ENCODE measurements at regions not wholly inside any gene's neighbourhood (a gene's known extent, or its start where the extent isn't known, plus 50 kb on each side); places are given as distances from the start of the nearest gene placed in this dataset.

DNA sequence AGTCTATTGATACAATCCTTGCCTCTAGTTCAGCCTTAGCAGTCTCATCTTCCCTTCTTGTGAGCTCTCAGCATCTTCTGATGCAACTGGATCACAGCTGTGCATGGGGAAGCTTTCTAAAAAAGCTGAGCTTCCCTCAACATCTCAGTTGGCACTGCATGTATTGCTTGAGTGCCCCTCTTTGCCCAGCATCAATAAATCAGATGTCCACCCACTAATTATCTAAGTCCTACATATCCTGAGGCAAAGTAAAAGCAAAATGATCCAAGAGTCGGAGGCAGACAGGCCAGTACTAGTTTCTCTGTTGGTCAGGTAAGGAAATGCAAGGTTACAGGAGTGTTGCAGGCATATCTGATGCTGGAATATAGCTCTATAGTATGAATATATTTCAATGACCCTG lies 334.5 kb upstream of the NCAM1 start:
- no peak for DNase-seq

- no peak for DNase-seq
Observed at GRCh38 chr11:112627588-112628045, 333.6 kb upstream of the NCAM1 start.

- no peak for DNase-seq
Observed at GRCh38 chr11:112628676-112629075, 332.5 kb upstream of the NCAM1 start.

GRCh38 chr11:112630496-112630895 lies 330.7 kb upstream of the NCAM1 start:
- DNase-seq = no peak

DNA sequence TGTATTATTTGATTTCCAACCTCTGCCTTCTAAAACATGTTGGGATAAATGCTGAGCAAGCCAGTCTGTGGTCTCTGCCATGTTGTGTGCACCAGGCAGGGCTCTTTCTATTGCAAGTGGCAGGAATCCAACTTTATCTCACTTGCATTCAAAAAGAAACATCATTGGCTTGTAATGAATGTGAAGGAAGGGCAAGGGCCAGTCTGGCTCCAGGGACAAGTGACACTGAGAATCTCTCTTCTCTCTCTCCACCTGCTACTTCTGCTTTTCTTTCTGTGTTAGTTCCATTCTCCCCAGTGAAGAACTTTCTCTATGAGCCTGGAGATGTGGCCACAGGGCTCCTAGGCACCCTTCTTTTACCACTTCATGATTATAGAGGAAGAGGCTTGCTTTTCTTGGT lies 329.9 kb upstream of the NCAM1 start:
- DNase-seq = no peak

- no peak for DNase-seq
Observed at GRCh38 chr11:112632866-112633505, 328.2 kb upstream of the NCAM1 start.

DNA sequence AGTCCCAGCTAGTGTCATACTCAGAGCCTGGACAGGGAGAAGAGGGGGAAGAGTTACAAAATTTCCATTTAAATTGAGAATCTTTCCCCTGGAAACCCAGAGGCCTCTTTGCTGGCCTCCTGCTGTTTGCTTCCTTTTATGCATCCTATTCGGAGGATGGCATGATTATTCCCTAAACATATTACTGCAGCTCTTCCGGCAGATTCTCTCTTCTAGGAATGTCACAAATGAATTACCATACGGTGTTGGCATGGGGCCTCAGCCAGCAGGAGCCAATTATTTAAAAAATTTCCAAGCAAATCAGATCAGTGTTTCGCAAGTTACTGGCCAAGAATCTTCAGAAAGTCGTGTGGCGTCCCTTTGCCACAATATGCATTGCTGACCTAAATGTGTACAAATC lies 326.7 kb upstream of the NCAM1 start:
- no peak for DNase-seq

GRCh38 chr11:112634995-112635737 lies 326.1 kb upstream of the NCAM1 start:
- DNase-seq = no peak

DNA sequence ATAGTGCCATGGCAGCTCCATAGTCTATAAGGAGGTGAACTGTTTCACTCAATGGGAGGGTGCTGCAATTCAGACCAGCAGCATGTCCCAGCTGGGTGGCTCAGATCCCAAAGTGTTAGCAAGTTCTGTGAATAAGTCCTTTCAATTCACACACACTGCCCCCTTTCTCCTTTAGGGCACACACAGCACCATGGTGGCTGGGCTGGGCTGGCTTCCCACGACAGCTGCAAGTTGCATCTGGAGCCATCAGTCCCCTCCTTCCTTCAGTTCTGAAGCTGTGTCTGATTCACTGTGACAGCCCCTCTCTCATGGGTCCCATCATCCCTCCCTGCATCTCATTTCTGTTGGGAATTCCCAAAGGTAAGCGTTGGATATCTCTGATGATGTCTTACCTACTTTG lies 324.1 kb upstream of the NCAM1 start:
- DNase-seq = no peak

GRCh38 chr11:112637876-112638275 lies 323.3 kb upstream of the NCAM1 start:
- DNase-seq = no peak

DNA sequence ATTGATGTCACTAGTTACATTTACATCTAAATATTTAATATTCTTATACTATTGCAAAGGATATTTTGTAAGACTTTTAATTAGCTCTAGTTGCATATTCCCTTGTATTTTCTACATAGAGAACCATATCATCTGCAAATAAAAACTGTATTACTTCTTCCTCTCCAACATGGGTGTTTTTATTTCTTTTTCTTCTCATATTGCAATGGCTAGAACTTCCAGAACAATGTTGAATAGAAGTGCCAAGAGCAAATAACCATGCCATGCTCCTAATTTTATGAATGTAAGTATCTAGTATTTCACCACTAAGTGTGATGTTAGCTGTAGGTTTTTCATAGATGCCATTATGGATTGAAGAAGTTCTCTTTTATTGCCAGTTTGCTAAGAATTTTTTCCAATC lies 321.8 kb upstream of the NCAM1 start:
- no peak for DNase-seq

- no peak for DNase-seq
Observed at GRCh38 chr11:112643416-112643815, 317.8 kb upstream of the NCAM1 start.

GRCh38 chr11:112644410-112645131 lies 316.6 kb upstream of the NCAM1 start:
- no peak for DNase-seq

- DNase-seq = no peak
Observed at GRCh38 chr11:112649856-112650255, 311.4 kb upstream of the NCAM1 start.

GRCh38 chr11:112650527-112650926 lies 310.7 kb upstream of the NCAM1 start:
- no peak for DNase-seq

DNA sequence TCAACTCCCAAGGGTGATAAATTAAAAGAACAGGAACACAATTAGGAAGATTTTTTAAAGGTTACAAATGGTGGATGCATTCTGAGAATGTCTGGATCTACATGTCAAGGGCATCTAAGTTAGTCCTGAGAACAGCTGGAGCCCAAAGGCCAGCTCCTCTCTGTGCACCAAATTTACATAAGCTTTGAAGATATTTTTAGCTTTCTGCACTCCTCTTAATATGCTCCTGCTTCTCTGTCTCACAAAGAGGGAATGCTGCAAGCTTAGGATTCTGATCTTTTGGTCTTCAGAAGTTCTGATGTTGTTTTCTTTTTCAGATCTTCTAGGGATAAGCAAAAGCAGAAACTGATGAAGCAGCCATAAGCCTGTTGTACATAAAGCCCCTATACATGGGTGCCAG lies 309.8 kb upstream of the NCAM1 start:
- no peak for DNase-seq

GRCh38 chr11:112652786-112653390 lies 308.3 kb upstream of the NCAM1 start:
- DNase-seq = no peak

DNA sequence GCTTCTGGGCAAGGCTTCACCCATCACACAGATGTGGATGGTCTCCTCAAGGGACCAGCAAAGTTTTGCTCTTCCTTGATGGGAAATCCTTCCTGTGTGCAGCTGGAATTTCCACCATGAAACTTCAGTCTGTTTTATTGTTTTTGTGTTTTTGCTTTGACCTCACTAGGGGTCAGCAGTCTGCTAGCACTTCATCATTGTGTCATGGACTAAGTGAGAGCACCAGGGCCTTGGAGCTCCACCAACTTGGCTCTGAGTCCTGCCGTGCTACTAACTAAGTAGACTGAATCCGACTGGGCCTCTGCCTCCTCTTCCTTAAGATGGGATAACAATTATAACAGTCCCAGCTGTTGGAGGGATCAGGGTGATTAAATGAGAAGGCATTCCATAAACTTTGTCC lies 305.8 kb upstream of the NCAM1 start:
- DNase-seq = no peak

DNA sequence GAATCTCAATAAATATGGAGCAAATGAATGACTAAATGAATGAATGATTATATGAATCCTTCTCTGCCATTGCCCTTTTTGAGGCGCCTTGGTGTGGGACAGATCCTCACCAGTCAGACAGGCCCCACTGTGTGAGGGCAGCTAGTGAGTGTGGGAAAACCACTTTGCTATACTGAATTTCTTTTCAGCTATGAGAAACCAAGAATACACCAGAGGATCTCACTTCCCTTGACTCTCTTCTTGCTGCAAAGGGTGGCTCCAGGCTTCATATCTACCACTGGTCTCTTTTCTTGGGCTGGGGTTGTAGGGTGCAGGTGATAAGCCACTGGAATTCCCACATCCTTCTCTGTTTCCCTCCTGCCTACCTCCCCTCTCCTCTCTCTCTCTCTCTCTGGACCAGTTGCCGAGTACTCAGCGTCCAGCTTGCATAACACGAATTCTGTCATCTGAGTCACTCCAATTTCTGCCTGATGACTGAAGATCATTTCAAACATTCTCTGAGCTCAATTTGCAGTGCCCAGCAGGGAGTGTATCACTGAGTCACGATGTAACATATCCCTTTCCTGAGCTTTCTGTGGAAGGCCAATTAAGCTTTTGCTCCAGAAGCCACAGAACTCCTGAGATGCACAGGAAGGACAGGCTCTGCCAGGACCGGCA lies 304.3 kb upstream of the NCAM1 start:
- no peak for DNase-seq

- DNase-seq = no peak
Observed at GRCh38 chr11:112658431-112658878, 302.8 kb upstream of the NCAM1 start.

DNA sequence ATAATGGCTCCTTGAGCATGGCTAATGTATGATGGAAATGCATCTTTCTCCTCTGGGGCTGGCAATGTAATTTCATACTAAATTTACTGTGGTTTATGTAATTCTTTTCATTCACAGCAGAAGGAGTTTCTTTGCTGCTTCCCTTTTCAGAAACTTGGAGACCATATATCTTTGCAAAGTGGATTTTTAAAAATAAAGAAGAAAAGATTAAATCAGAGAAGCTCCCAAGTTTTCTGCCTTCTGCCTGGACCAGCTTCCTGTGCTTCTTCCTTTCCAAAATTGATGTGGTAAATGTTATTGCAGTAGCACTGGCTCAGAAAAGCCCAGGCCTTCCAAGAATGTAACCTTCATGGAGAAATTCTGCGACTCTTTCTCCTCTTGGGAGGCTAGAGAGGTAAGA lies 300.1 kb upstream of the NCAM1 start:
- no peak for DNase-seq

- DNase-seq = no peak
Observed at GRCh38 chr11:112661571-112661970, 299.6 kb upstream of the NCAM1 start.

DNA sequence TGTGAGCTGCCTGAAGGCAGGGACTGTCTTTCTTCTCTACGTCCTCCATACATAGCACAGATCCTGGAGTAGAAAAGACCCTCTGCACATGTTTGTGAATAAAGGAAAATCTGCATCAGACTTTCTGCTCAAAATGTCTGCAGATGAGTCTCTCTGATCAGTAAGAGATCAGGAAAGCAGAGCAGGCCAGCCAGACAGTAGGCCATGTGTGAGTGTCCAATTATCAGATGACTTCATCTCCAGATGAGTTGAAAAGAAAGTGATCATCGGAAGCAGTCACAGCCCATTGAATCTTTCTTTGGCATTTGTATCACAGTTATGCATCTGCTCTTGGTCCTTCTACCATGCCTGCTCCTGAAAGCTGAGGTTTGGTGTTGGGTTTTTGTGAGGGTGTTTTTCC lies 298.7 kb upstream of the NCAM1 start:
- no peak for DNase-seq
